Sigmoid colon (tissue), 4 donors: ENCODE measurements at regions not wholly inside any gene's neighbourhood (a gene's known extent, or its start where the extent isn't known, plus 50 kb on each side); places are given as distances from the start of the nearest gene placed in this dataset.

Experiments used
- EP300 ChIP-seq, 4 donors: sonication (generic); formaldehyde crosslinking; IDR thresholded peaks; one replicate each; pipeline ENCODE4 v1.6.1; 2017; ENCODE audit warnings: antibody characterized with exemption in 4 of 4
- POLR2A ChIP-seq, 2 donors: fragments of 450-650 bp; IDR thresholded peaks; one replicate each; pipeline ENCODE4 v1.6.1; 2016; ENCODE audit warnings: antibody characterized with exemption in 2 of 2, mild to moderate bottlenecking in 2 of 2, moderate library complexity in 2 of 2
- POLR2AphosphoS5 ChIP-seq, 4 donors: sonication (generic); formaldehyde crosslinking; IDR thresholded peaks; one replicate each; pipeline ENCODE4 v1.6.1; 2017; ENCODE audit warnings: antibody characterized with exemption in 4 of 4
- TF ChIP-seq, protein P1 (sequence below), 4 experiments: fragments of 450-650 bp in 3 of 4; fragments of 200-600 bp in 1 of 4; IDR thresholded peaks; one replicate each; pipeline ENCODE4 v1.5.1; 2016 to 2019; ENCODE audit warnings: antibody characterized with exemption in 4 of 4, mild to moderate bottlenecking in 3 of 4, moderate library complexity in 2 of 4

DNA sequence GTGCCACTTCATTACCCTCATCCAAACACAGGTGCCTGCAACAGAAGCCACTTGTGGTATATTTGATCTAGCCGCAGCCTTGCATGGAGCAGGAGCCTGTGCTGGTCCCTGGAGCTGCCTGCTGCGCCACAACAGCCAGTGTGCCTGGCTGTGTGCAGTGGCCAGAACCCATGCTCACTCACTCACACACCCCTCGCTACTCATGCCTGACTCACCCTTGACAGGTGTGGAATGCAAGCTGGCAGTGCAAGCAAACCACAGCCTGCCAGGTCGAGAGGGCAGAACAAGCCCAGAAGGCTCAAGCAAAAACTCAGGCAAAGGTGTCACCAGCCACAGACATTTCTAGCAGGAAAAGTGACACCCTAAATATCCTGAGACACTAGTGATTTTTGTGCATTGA is 1510.9 kb downstream of the KCNT2 start:
- TF ChIP-seq, protein P1, sequence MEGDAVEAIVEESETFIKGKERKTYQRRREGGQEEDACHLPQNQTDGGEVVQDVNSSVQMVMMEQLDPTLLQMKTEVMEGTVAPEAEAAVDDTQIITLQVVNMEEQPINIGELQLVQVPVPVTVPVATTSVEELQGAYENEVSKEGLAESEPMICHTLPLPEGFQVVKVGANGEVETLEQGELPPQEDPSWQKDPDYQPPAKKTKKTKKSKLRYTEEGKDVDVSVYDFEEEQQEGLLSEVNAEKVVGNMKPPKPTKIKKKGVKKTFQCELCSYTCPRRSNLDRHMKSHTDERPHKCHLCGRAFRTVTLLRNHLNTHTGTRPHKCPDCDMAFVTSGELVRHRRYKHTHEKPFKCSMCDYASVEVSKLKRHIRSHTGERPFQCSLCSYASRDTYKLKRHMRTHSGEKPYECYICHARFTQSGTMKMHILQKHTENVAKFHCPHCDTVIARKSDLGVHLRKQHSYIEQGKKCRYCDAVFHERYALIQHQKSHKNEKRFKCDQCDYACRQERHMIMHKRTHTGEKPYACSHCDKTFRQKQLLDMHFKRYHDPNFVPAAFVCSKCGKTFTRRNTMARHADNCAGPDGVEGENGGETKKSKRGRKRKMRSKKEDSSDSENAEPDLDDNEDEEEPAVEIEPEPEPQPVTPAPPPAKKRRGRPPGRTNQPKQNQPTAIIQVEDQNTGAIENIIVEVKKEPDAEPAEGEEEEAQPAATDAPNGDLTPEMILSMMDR (IDR thresholded peaks at IDR 0.05): no peak
- TF ChIP-seq POLR2AphosphoS5 (IDR thresholded peaks at IDR 0.05) (no peak), EP300 (IDR thresholded peaks at IDR 0.05) (no peak), POLR2A (IDR thresholded peaks at IDR 0.05) (no peak)
